PC-9 (cell line): ENCODE measurements at regions not wholly inside any gene's neighbourhood (a gene's known extent, or its start where the extent isn't known, plus 50 kb on each side); places are given as distances from the start of the nearest gene placed in this dataset.

ENCODE experiments used
- BruUV-seq: library from RNA; stranded (reverse); fragments of 400-500 nt; replicated peaks from 2 replicates; lab custom pipeline; 2021; lab: Mats Ljungman, UMichigan
- CTCF ChIA-PET: fragments of 300-600 bp; sonication (Branson Sonifier 250); formaldehyde crosslinking; loops from one replicate; lab custom pipeline; 2022; ENCODE audit warnings: antibody characterized with exemption; lab: Charles Lee
- POLR2A ChIA-PET: fragments of 300-600 bp; sonication (Branson Sonifier 250); formaldehyde crosslinking; loops from one replicate; lab custom pipeline; 2022; ENCODE audit warnings: antibody characterized with exemption; ENCODE audit not compliant: unreplicated experiment; lab: Charles Lee
- DNase-seq, 2 experiments: peaks; one replicate each; pipeline versions ENCODE4 v3.0.0 to v3.0.0-alpha.2; 2015 to 2022; ENCODE audit warnings: mixed read lengths in 1 of 2
- H2AFZ ChIP-seq: fragments of 200-600 bp; sonication (generic); 2 replicates; pipeline ENCODE4 v1.8.1; 2017; ENCODE audit warnings: antibody characterized with exemption
- H3F3A ChIP-seq: fragments of 200-600 bp; sonication (generic); 2 replicates; pipeline ENCODE4 v1.8.1; 2017; ENCODE audit warnings: antibody characterized with exemption, mild to moderate bottlenecking, low read depth; ENCODE audit not compliant: insufficient read depth
- H3K27ac ChIP-seq: fragments of 200-600 bp; sonication (generic); 2 replicates; pipeline ENCODE4 v1.6.1; 2016; ENCODE audit warnings: mixed run types
- H3K27me3 ChIP-seq: fragments of 200-600 bp; sonication (generic); 2 replicates; pipeline ENCODE4 v1.6.1; 2016; ENCODE audit warnings: low read depth, mixed run types; ENCODE audit not compliant: insufficient read depth
- H3K36me3 ChIP-seq: fragments of 200-600 bp; sonication (generic); 2 replicates; pipeline ENCODE4 v1.6.1; 2016; ENCODE audit warnings: low read depth, mixed run types
- H3K4me1 ChIP-seq: fragments of 200-600 bp; sonication (generic); replicated peaks from 2 replicates; pipeline ENCODE4 v1.6.1; 2016; ENCODE audit warnings: mixed run types; ENCODE audit not compliant: insufficient read depth
- H3K4me2 ChIP-seq: fragments of 200-600 bp; sonication (generic); 2 replicates; pipeline ENCODE4 v1.6.1; 2017; ENCODE audit warnings: mixed run types
- H3K4me3 ChIP-seq: fragments of 200-600 bp; sonication (generic); 2 replicates; pipeline ENCODE4 v1.6.1; 2016; ENCODE audit warnings: mixed run types
- H3K79me2 ChIP-seq: fragments of 200-600 bp; sonication (generic); 2 replicates; pipeline ENCODE4 v1.6.1; 2017; ENCODE audit warnings: low read depth, mixed run types
- H3K9me2 ChIP-seq: fragments of 200-600 bp; sonication (generic); 2 replicates; pipeline ENCODE4 v1.8.1; 2017; ENCODE audit warnings: mild to moderate bottlenecking; ENCODE audit not compliant: insufficient read depth
- H3K9me3 ChIP-seq: fragments of 200-600 bp; sonication (generic); 2 replicates; pipeline ENCODE4 v1.8.1; 2016; ENCODE audit warnings: low read depth; ENCODE audit not compliant: insufficient read depth
- H4K20me1 ChIP-seq: fragments of 200-600 bp; sonication (generic); 2 replicates; pipeline ENCODE4 v1.8.1; 2017; ENCODE audit not compliant: insufficient read depth
- EZH2 ChIP-seq: fragments of 200-600 bp; sonication (generic); IDR thresholded peaks from 2 replicates; pipeline ENCODE4 v1.8.0; 2017; ENCODE audit warnings: antibody characterized with exemption, low read depth
- intact Hi-C: fragments of 100-400 bp; cut with micrococcal nuclease; formaldehyde crosslinking; loops from one replicate; pipeline ENCODE4 v1.10.0; 2022; ENCODE audit not compliant: unreplicated experiment
- TF ChIP-seq, protein P1 (sequence below): fragments of 200-600 bp; sonication (generic); conservative IDR thresholded peaks from 2 replicates; pipeline ENCODE4 v1.6.1; 2017; ENCODE audit warnings: mixed run types, antibody characterized with exemption, mild to moderate bottlenecking, moderate library complexity

GRCh38 chr12:83615152-83615551 is 928.4 kb downstream of the TMTC2 start:
- intact Hi-C loops = no loop called here
- POLR2A ChIA-PET = no interaction called here
- no peaks in the 10 kb centered on the region for H3K36me3 ChIP-seq
- no peaks in the 10 kb centered on the region for H3K9me3 ChIP-seq
- H4K20me1 ChIP-seq = no peaks in the 10 kb centered on the region
- TF ChIP-seq, protein P1, sequence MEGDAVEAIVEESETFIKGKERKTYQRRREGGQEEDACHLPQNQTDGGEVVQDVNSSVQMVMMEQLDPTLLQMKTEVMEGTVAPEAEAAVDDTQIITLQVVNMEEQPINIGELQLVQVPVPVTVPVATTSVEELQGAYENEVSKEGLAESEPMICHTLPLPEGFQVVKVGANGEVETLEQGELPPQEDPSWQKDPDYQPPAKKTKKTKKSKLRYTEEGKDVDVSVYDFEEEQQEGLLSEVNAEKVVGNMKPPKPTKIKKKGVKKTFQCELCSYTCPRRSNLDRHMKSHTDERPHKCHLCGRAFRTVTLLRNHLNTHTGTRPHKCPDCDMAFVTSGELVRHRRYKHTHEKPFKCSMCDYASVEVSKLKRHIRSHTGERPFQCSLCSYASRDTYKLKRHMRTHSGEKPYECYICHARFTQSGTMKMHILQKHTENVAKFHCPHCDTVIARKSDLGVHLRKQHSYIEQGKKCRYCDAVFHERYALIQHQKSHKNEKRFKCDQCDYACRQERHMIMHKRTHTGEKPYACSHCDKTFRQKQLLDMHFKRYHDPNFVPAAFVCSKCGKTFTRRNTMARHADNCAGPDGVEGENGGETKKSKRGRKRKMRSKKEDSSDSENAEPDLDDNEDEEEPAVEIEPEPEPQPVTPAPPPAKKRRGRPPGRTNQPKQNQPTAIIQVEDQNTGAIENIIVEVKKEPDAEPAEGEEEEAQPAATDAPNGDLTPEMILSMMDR = no peak
- no peak for TF ChIP-seq EZH2
- no peaks in the 10 kb centered on the region for H3F3A ChIP-seq
- no TSS peak for BruUV-seq
- no peaks in the 10 kb centered on the region for H3K4me1 ChIP-seq
- no peak overlapping the region for H2AFZ ChIP-seq
- H3K4me3 ChIP-seq = no peak overlapping the region
- CTCF ChIA-PET = no interaction called here
- no peak overlapping the region for H3K4me2 ChIP-seq
- H3K27me3 ChIP-seq = no peaks in the 10 kb centered on the region
- no peaks in the 10 kb centered on the region for H3K79me2 ChIP-seq
- H3K27ac ChIP-seq = no peak overlapping the region
- DNase-seq = no peak
- no peaks in the 10 kb centered on the region for H3K9me2 ChIP-seq

GRCh38 chr12:83613586-83614110 is 926.9 kb downstream of the TMTC2 start:
- H3K27me3 ChIP-seq = no peaks in the 10 kb centered on the region
- no peaks in the 10 kb centered on the region for H3K36me3 ChIP-seq
- POLR2A ChIA-PET = no interaction called here
- TF ChIP-seq, protein P1 = no peak
- H3K4me3 ChIP-seq = no peak overlapping the region
- no peak overlapping the region for H3K4me2 ChIP-seq
- no peaks in the 10 kb centered on the region for H3K9me2 ChIP-seq
- CTCF ChIA-PET = no interaction called here
- no peak overlapping the region for H2AFZ ChIP-seq
- H4K20me1 ChIP-seq = no peaks in the 10 kb centered on the region
- H3K79me2 ChIP-seq = no peaks in the 10 kb centered on the region
- BruUV-seq = no TSS peak
- no peaks in the 10 kb centered on the region for H3K4me1 ChIP-seq
- DNase-seq = no peak
- no peaks in the 10 kb centered on the region for H3F3A ChIP-seq
- intact Hi-C loops = no loop called here
- no peaks in the 10 kb centered on the region for H3K9me3 ChIP-seq
- H3K27ac ChIP-seq = no peak overlapping the region

DNA sequence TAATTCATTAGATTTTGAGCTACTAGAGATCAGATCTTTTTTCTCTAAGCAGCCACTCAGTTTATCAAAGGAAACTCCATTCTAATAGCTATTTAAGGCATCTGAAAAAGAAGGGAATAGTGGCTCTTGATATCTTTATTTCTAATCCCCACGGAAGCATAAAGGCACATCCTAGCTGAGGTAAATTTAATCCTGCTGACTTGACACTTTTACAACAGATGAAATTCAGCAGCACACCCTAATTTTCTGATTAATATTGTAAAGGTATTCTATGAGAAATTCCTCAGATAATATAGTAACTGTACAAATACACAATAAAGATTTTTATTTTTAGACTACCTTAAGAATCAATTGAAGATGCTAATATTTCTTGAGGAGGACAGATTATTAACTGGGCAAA is 916.4 kb downstream of the TMTC2 start:
- BruUV-seq = no TSS peak
- Histone ChIP-seq H3K4me1 (no peaks in the 10 kb centered on the region), H3K36me3 (no peaks in the 10 kb centered on the region), H3K27me3 (no peaks in the 10 kb centered on the region), H3K27ac (no peak overlapping the region), H3F3A (no peaks in the 10 kb centered on the region), H3K4me3 (no peak overlapping the region), H2AFZ (no peak overlapping the region), H3K9me3 (no peaks in the 10 kb centered on the region), H3K4me2 (no peak overlapping the region), H3K9me2 (no peaks in the 10 kb centered on the region), H4K20me1 (no peaks in the 10 kb centered on the region), H3K79me2 (no peaks in the 10 kb centered on the region)
- TF ChIP-seq, protein P1 = no peak
- TF ChIP-seq EZH2 = no peak
- CTCF ChIA-PET = no interaction called here
- DNase-seq = no peak
- POLR2A ChIA-PET = no interaction called here
- intact Hi-C loops = no loop called here
